GM21737 (cell line): ENCODE measurements at regions not wholly inside any gene's neighbourhood (a gene's known extent, or its start where the extent isn't known, plus 50 kb on each side); places are given as distances from the start of the nearest gene placed in this dataset.

Source experiments
- ATAC-seq: cut with Tn5 transposase; IDR thresholded peaks from one replicate; pipeline ENCODE4 v1.9.1; 2021; ENCODE audit warnings: mild to moderate bottlenecking, moderate library complexity; ENCODE audit not compliant: unreplicated experiment

- no peak for ATAC-seq
Observed at GRCh38 chr3:67278015-67278618, 280.0 kb downstream of the KBTBD8 start.

- no peak for ATAC-seq
Observed at GRCh38 chr3:67286586-67286985, 288.5 kb downstream of the KBTBD8 start.

GRCh38 chr3:67288466-67289106 lies 290.5 kb downstream of the KBTBD8 start:
- no peak for ATAC-seq

- ATAC-seq: no peak
Observed at GRCh38 chr3:67289626-67290025, 291.5 kb downstream of the KBTBD8 start.

- ATAC-seq: no peak
Observed at GRCh38 chr3:67290438-67290837, 292.3 kb downstream of the KBTBD8 start.

- ATAC-seq: no peak
Observed at GRCh38 chr3:67291287-67292252, 293.5 kb downstream of the KBTBD8 start.

GRCh38 chr3:67292356-67293121 lies 294.4 kb downstream of the KBTBD8 start:
- no peak for ATAC-seq

GRCh38 chr3:67294341-67294740 lies 296.2 kb downstream of the KBTBD8 start:
- no peak for ATAC-seq

GRCh38 chr3:67296039-67296892 lies 298.2 kb downstream of the KBTBD8 start:
- ATAC-seq: no peak

DNA sequence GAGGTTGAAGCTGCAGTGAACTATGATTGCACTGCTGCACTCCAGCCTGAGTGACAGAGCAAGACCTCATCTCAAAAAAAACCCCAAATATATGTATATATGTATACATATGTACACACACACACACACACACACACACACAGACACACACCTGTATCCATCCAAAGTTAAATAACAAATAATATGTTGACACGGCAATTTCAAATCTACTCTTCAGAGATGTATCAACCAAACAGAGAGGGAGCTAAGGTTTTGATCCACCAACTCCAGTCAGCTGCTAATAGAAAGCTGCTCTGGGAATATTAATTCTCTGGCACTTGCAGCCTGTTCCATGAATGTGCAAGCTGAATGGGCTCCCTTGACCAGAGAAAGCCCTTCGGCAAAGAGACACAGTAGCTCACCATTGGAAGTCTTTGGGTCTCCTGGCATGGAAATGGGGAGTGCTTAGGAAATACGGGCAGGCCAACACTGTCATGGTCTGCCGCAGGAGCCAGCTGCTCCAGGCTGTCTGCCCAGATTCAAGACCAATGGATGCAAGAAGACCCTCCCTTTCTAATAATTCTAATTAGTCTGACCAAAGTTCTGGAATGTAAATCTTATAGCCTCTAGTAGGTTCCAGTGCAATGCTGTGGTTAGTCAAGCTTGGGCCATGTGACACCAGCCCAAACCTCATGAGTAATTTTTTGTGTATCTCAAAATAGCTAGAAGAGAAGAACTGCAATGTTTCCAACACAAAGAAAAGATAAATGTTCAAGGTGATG lies 299.8 kb downstream of the KBTBD8 start:
- ATAC-seq: no peak

GRCh38 chr3:67301556-67301955 lies 303.4 kb downstream of the KBTBD8 start:
- no peak for ATAC-seq

DNA sequence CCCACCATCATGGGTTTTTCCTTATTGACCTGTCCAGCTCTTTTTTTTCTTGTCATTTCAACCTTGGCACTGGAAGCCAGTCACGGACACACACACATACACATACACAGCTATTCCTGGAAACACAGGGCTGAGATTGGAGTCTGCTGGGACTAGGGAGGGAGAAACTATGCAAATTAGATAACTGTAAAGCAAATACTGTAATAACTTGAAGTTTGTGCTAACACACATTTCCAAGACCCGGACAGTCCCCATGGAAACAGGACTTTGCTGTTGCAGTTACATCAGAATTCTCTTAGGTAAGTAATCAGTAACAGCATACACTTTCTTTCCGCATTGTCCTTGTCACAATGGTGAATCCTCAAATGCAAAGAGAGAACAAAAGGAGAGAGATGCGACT lies 304.4 kb downstream of the KBTBD8 start:
- no peak for ATAC-seq

DNA sequence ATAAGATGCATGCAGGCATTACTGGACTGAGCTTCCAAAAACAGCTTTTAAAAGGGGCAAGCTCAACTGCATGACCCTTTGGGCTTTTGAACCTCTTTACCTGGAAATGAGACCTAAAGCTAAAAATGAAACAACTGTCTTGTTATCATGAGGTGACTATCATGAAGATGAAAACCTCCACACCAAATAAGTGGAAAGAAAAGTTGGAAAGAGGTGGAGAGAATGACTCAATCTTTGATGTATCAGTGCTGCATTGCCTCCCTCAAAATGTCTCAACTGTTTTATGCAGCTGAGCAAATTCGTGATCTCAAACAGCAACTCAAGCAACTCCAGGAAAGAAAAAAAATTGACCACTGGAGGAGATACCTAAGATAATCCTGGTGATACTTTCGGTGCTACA lies 307.1 kb downstream of the KBTBD8 start:
- no peak for ATAC-seq

DNA sequence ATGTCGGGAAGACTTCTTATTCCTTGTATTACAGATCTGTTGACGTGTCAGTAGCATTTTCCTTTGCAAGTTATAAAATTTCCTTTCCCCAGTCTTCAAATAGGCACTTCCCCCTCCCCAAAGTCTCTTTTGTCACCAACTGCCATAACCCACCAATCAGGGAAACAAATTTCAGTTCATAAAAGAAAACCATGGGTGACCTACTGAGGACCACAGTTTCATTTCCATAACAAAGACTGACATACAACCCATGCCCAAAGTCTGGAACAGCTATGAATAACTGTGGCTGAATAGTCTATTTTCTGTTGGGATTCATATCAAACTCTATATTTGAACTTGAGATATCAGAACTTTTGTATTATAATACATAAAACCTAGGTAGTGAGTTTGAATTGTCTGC lies 307.8 kb downstream of the KBTBD8 start:
- ATAC-seq: no peak

DNA sequence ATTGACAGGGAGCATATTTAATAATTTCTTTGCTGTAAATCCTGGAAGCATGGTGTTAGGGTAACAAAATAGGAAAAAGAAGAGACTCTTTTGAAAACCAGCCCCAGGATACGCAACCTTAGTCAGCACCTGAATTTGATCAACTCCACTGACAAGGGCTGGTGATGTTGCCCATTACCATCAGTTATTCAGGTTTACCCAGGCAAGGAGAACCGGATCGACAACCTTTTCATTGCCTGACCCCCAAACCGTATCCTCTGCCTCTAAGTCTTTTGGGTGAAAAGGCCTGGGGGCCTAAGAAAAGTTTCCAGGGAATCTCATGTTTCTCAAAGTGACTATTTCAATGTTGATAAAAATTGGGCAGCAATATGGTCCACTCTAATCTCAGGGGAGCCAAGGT lies 313.3 kb downstream of the KBTBD8 start:
- no peak for ATAC-seq

- no peak for ATAC-seq
Observed at GRCh38 chr3:67312155-67312554, 314.0 kb downstream of the KBTBD8 start.

DNA sequence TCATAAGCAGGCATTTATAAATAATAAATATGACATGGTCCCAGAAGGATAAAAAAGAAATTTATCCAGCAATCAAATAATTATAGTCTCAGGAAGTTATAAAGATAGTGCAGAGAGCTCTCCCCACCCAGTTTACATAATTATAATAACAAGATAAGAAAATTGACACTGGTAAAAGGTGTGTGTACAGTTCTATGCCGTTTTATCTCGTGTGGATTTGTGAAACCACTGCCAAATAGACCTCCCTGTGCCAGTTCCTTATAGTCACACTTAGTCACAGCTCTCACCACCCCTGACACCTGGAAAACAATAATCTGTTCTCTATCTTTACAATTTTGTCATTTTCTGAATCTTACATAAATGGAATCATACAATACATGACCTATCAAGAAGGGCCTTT lies 320.1 kb downstream of the KBTBD8 start:
- no peak for ATAC-seq

DNA sequence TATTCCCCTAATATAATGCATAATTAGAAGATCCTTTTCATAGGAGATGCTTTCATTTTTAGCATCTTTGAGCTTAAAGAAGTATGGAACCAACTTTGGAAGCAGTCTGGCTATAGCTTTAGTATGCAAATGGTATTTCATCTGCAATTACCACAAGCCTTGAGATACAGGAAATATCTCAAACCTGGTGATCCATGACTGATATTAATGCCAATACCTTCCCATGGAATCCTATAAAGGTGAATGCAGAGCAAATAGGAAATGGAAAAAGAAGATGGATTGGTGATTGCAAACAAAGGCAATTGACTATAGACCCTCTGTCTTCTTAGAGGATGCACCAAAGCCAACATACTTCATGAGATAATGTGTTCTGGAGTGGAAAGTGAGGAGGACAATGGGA lies 326.4 kb downstream of the KBTBD8 start:
- no peak for ATAC-seq
